ENCODE measurements at regions not wholly inside any gene's neighbourhood (a gene's known extent, or its start where the extent isn't known, plus 50 kb on each side); places are given as distances from the start of the nearest gene placed in this dataset.
"Not testable (repeated sequence)": the region's sequence is repeated elsewhere in the genome, so short reads cannot be mapped to it uniquely, and the experiment has no call there.

DNA sequence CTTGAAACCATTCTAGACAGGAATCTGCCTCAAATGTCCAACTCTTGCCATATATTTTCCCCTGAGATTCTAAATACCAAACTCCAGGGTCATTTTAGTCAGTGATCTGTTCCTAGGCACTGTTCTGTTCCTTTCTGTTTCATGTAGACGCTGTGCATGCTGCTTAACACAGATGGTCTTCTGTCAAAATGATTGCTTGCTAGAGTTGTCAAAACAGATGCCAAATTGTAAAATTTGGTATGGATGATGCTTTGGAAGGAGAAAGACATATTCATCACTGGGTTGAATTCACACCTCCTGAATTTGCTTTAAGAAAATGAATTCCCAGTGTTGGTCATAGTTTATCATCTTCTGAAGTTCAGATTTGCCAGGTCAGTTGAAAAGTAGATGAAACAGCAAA, 425.9 kb downstream of the ETS1 start:
- no peaks in the 10 kb centered on the region for H3K9me3 Mint-ChIP-seq
- H3K36me3 Mint-ChIP-seq (ENCODE audit: insufficient read depth) = no peaks in the 10 kb centered on the region
- H3K4me1 Mint-ChIP-seq = peaks cover 6% of the 10 kb centered on the region
- no peaks in the 10 kb centered on the region for H3K27me3 Mint-ChIP-seq
- H3K27ac Mint-ChIP-seq (ENCODE audit: low read depth) = no peak overlapping the region
- no peak overlapping the region for H3K4me3 Mint-ChIP-seq
- no peak for ATAC-seq (replicated peaks; ENCODE audit: extremely low read depth, poor library complexity, severe bottlenecking)
- DNase-seq (ENCODE audit: low spot score in 2 of 2) = no peak

DNA sequence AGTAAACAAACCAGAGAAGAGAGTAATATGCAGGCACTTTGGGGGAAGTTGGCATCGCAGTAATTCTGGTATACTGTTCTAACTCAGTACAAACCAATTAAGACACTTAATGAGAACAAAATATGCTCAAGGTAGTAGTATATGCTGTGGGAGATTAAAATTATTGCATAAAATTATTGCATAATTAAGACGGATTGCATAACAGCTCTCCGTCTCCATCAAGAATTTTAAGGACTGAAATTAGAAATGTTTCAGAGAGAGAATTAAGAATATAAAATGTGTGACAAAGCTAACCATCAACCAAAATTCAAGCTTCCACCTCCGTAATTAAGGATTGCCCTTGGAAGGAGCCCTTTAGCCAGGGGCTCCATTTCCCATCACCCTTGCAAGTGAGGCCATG, 428.5 kb downstream of the ETS1 start:
- Mint-ChIP-seq H3K36me3 (ENCODE audit: insufficient read depth) (no peaks in the 10 kb centered on the region), H3K27me3 (no peaks in the 10 kb centered on the region), H3K4me3 (no peak overlapping the region), H3K4me1 (no peaks in the 10 kb centered on the region), H3K27ac (ENCODE audit: low read depth) (no peak overlapping the region), H3K9me3 (no peaks in the 10 kb centered on the region)
- ATAC-seq (replicated peaks; ENCODE audit: extremely low read depth, poor library complexity, severe bottlenecking) = no peak
- no peak for DNase-seq (ENCODE audit: low spot score in 2 of 2)

DNA sequence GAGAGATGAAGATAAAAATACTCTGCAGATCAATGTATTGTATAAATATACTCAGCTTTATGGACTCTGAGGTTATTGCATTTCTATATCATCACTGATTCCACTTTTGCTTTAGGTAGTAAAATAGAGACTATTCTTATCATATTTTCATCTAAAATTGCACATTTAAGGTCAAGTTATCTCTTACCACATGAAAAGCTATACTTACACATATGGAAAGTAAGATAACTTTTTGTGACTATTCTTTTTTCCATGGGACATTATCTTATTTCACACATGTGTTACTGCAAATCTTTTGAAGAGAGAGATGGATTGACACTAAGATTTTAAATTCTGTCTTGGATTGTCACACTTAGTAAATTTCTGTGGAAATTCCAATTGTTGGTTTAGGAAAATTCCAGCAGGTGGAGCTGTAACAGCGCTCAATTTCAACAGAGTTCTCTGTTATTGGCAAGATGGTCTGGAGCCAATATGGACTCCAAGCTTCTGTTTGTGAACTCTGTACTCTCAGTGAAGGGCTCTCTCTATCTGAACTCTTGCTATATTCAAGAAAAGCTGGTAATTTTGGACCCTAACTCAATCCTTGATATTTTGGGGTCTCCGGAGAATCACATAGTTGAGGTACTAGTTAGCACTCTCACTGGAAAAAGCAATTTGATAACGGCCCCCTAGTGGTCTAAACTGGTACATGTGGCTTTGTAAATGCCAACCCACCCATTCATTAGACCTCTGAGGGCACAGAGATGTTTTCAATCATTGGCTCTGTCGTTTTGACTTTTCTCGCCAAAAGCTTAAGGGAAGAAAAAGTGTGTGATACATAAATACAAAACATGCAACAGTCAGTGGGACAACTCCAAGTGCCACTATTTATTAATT, 429.7 kb downstream of the ETS1 start:
- peak; percentile 41 to 63 for DNase-seq (ENCODE audit: low spot score in 2 of 2)
- Mint-ChIP-seq H3K9me3 (no peaks in the 10 kb centered on the region), H3K27ac (ENCODE audit: low read depth) (no peak overlapping the region)

DNA sequence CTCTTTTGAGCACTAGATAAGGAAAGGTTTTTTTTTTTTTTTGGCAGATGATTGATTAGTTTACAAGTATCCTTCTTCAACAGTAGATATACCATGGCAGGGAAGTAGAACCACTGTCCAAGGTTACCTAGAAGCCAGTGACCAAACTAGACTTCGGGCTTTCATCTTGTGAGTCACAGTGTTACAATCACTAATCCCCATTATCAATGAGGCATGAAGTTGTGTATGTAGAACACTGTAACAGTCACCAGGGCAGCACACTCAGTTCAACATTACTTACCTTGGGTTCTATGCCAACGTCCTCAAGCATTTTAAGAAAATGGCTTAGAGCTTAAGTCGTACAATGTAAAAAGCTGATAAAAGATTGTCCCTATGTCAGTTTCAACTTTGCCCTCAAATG, 430.9 kb downstream of the ETS1 start:
- no peaks in the 10 kb centered on the region for H3K4me1 Mint-ChIP-seq
- ATAC-seq (replicated peaks; ENCODE audit: extremely low read depth, poor library complexity, severe bottlenecking) (no peak), DNase-seq (ENCODE audit: low spot score in 2 of 2) (no peak)
- H3K27ac Mint-ChIP-seq (ENCODE audit: low read depth) = no peak overlapping the region
- H3K27me3 Mint-ChIP-seq = no peaks in the 10 kb centered on the region
- H3K4me3 Mint-ChIP-seq = no peak overlapping the region
- H3K36me3 Mint-ChIP-seq (ENCODE audit: insufficient read depth) = no peaks in the 10 kb centered on the region
- no peaks in the 10 kb centered on the region for H3K9me3 Mint-ChIP-seq

More for the DNA sequence above, 429.7 kb downstream of the ETS1 start:
- H3K27me3 Mint-ChIP-seq = no peaks in the 10 kb centered on the region
- no peaks in the 10 kb centered on the region for H3K4me1 Mint-ChIP-seq
- peak overlapping the region; percentile 60 for H3K4me3 Mint-ChIP-seq
- H3K36me3 Mint-ChIP-seq (ENCODE audit: insufficient read depth) = no peaks in the 10 kb centered on the region
- peak; percentile 94 for ATAC-seq (replicated peaks; ENCODE audit: extremely low read depth, poor library complexity, severe bottlenecking)

DNA sequence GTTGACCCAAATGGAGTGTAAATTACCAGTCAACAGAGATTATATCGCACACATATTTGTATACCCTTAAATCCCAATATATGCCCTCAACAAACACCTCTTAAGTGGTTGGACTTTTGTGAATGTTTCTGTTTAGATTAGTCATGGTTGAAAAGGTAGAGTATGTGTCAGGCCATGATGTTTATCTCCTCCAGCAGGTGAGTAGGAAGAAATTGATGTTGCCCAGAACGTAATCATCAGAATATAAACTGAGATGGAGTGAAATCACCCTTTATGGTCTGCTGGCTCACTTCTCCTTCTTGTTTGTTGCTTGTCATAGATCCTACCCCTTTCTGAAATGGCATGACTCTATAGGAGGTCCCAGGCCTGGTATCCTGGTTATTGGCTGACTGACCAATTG, 431.8 kb downstream of the ETS1 start:
- ATAC-seq (replicated peaks; ENCODE audit: extremely low read depth, poor library complexity, severe bottlenecking) (no peak), DNase-seq (ENCODE audit: low spot score in 2 of 2) (no peak)
- Mint-ChIP-seq H3K4me1 (no peaks in the 10 kb centered on the region), H3K36me3 (ENCODE audit: insufficient read depth) (no peaks in the 10 kb centered on the region), H3K27ac (ENCODE audit: low read depth) (peak overlapping the region; percentile 7), H3K4me3 (no peak overlapping the region), H3K9me3 (no peaks in the 10 kb centered on the region), H3K27me3 (no peaks in the 10 kb centered on the region)

DNA sequence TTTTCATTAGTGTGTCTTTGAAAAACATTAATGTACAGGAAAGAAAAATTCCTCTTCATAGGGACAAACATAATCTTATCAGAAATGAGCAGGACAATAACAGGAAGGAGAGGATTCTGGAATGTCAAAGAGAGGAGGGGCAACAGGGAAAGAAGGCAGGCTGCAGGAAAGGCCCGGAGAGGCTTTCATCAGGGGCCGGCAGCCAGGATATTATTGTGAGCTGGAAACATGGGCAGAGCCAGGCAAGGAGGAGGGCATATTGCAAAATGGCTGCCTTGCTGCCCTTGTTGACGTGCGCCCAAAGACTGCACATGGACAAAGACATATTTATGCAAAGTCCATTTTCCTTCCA, 433.7 kb downstream of the ETS1 start:
- Mint-ChIP-seq H3K27ac (ENCODE audit: low read depth) (peak overlapping the region; percentile 33), H3K4me1 (peaks cover 1% of the 10 kb centered on the region), H3K4me3 (no peak overlapping the region), H3K36me3 (ENCODE audit: insufficient read depth) (peaks cover 2% of the 10 kb centered on the region), H3K9me3 (no peaks in the 10 kb centered on the region), H3K27me3 (no peaks in the 10 kb centered on the region)
- DNase-seq (ENCODE audit: low spot score in 2 of 2) = no peak
- no peak for ATAC-seq (replicated peaks; ENCODE audit: extremely low read depth, poor library complexity, severe bottlenecking)

DNA sequence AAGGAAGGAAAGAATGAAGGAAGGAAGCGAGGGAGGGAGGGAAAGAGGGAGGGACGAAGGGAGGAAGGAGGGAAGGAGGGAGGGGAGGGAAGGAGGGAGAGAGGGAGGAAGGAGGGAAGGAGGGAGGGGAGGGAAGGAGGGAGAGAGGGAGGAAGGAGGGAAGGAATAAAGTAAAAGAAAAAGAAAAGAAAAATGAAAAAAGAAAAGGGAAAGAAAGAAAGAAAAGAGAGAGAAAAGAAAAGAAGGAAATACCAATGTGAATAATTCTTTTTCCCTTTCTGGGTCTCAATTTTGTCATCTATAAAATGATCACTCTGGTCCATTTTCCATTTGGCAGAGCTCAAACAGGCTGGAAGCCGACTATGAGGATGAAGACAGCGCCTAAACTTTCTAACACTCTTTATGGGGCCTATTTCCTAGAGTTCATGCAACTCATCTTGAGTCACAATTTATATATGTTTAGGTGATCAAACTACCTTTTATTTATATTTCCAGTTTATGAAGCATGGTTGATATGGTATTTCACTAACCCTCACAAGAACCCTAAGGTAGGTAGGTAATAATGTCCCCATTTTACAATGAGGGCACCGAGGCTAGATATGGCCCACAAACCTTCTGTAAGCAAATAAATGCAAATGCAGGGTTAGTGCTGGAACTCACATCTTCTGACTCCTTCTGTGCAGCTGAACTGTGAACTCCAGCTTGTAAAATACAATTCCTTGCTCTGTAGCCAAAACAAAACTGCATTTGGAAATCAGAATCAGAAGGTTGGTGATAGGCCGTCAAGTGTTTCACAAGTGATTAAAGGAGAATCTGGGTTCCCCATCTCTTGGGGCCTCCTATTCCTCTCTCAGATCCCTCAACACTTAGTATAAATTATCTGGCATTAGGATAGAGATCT, 434.3 kb downstream of the ETS1 start:
- Mint-ChIP-seq H3K27me3 (no peaks in the 10 kb centered on the region), H3K36me3 (ENCODE audit: insufficient read depth) (peaks cover 2% of the 10 kb centered on the region), H3K9me3 (no peaks in the 10 kb centered on the region), H3K4me3 (no peak overlapping the region), H3K27ac (ENCODE audit: low read depth) (no peak overlapping the region), H3K4me1 (peaks cover 6% of the 10 kb centered on the region)
- ATAC-seq (replicated peaks; ENCODE audit: extremely low read depth, poor library complexity, severe bottlenecking) (no peak), DNase-seq (ENCODE audit: low spot score in 2 of 2) (no peak)

DNA sequence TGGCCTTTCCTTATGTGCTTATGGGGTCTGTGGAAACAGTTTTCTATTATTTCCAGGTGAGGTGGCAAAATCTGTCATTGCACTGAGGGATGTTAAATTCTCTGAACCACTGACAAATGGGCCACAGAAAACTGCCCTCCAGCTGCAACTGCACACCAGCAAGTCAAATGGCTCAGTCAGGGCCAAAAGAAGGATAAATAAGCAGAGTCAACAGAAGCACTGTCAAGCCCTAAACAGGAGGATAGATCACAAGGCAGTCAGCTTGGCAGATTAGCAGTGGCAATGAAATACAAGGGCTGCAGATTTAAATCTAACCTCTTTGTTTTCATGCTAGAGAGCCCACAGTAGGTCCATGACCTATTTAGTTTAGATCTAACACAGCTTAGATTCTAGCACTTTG, 435.6 kb downstream of the ETS1 start:
- ATAC-seq (replicated peaks; ENCODE audit: extremely low read depth, poor library complexity, severe bottlenecking) (no peak), DNase-seq (ENCODE audit: low spot score in 2 of 2) (no peak)
- Mint-ChIP-seq H3K27ac (ENCODE audit: low read depth) (no peak overlapping the region), H3K4me3 (no peak overlapping the region), H3K27me3 (no peaks in the 10 kb centered on the region), H3K36me3 (ENCODE audit: insufficient read depth) (peaks cover 2% of the 10 kb centered on the region), H3K9me3 (no peaks in the 10 kb centered on the region), H3K4me1 (peaks cover 12% of the 10 kb centered on the region)

DNA sequence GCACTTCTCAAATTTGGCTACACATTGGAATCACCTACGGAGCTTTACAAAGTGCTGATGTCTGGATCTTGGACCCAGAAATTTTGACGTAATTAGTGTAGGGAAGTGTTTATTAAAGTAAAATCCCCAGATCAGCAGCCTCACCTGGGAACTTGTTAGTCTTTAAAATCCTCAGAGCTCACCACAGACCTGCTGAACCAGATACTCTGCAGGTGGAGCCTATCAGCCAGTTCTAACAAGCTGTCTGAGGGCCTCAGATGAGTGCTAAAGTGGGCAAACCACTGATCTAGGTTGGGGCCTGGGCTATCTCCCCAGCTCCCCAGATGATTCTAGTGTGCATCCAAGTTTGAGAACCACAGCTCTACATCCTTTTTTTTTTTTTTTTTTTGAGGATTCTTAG, 436.0 kb downstream of the ETS1 start:
- no peaks in the 10 kb centered on the region for H3K9me3 Mint-ChIP-seq
- H3K27ac Mint-ChIP-seq (ENCODE audit: low read depth) = no peak overlapping the region
- H3K36me3 Mint-ChIP-seq (ENCODE audit: insufficient read depth) = peaks cover 2% of the 10 kb centered on the region
- H3K4me3 Mint-ChIP-seq = no peak overlapping the region
- no peak for DNase-seq (ENCODE audit: low spot score in 2 of 2)
- no peak for ATAC-seq (replicated peaks; ENCODE audit: extremely low read depth, poor library complexity, severe bottlenecking)
- peaks cover 12% of the 10 kb centered on the region for H3K4me1 Mint-ChIP-seq
- no peaks in the 10 kb centered on the region for H3K27me3 Mint-ChIP-seq

DNA sequence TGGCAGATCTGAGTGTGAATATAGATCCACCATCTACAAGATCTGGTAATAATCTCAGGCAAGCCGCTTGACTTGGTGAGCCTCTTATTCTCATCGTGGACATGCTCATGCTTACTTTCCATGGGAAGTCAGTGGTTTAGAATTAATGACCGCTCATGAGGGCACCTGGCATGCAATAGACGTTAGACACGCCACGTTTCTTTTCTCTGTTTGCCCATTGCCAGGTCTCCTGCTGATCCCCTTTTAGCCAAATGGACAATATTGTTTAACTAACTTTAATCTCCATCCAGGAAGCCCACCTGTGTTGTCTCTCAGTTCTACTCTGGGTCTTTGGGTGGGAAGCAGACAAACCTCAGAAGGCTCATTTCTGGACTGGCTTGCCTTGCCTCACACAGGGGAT, 439.1 kb downstream of the ETS1 start:
- Mint-ChIP-seq H3K27ac (ENCODE audit: low read depth) (no peak overlapping the region), H3K9me3 (no peaks in the 10 kb centered on the region), H3K27me3 (no peaks in the 10 kb centered on the region), H3K36me3 (ENCODE audit: insufficient read depth) (peaks cover 2% of the 10 kb centered on the region), H3K4me1 (peaks cover 12% of the 10 kb centered on the region), H3K4me3 (no peak overlapping the region)
- no peak for ATAC-seq (replicated peaks; ENCODE audit: extremely low read depth, poor library complexity, severe bottlenecking)
- DNase-seq (ENCODE audit: low spot score in 2 of 2) = no peak

DNA sequence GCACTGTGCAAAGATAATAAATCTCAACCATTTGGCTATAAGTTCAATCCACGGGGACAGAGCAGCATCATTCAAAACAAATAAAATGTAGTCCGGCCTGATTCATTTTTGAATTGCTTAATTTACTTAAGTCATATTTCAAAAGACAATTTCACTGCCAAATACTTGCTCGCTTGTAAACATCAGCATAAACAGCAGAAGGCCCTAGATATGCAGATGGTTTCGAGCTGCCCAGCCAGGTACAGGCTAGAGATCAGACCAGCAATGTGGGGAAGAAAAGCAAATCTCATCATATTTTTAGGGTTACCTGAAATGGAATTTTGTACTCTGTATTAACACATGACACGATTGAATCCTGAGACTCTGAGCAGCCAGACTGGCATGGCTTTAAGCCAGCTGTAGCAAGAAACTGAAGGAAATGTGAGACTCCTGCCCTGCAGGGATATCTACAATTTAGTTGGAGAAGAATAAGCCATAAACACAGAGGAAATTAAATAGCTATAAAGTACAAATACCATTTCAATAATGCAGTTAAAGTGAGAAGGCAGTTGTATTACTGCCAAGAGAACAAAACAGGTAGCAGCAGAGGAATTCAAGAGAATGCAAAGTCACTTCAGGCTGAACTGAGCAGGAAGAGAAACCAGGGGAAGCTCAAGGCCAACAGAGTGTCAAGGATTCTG, 440.3 kb downstream of the ETS1 start:
- peaks cover 12% of the 10 kb centered on the region for H3K4me1 Mint-ChIP-seq
- ATAC-seq (replicated peaks; ENCODE audit: extremely low read depth, poor library complexity, severe bottlenecking) (no peak), DNase-seq (ENCODE audit: low spot score in 2 of 2) (no peak)
- no peaks in the 10 kb centered on the region for H3K9me3 Mint-ChIP-seq
- H3K36me3 Mint-ChIP-seq (ENCODE audit: insufficient read depth) = peaks cover 2% of the 10 kb centered on the region
- peak overlapping the region; percentile 26 for H3K27ac Mint-ChIP-seq (ENCODE audit: low read depth)
- no peak overlapping the region for H3K4me3 Mint-ChIP-seq
- no peaks in the 10 kb centered on the region for H3K27me3 Mint-ChIP-seq

DNA sequence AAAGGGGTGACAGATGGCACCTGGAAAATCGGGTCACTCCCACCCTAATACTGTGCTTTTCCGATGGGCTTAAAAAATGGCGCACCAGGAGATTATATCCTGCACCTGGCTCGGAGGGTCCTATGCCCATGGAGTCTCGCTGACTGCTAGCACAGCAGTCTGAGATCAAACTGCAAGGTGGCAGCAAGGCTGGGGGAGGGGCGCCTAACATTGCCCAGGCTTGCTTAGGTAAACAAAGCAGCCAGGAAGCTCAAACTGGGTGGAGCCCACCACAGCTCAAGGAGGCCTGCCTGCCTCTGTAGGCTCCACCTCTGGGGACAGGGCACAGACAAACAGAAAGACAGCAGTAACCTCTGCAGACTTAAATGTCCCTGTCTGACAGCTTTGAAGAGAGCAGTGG, 447.1 kb downstream of the ETS1 start:
- not testable (repeated sequence) for ATAC-seq (replicated peaks; ENCODE audit: extremely low read depth, poor library complexity, severe bottlenecking); H3K36me3 Mint-ChIP-seq (ENCODE audit: insufficient read depth); H3K9me3 Mint-ChIP-seq; DNase-seq (ENCODE audit: low spot score in 2 of 2); H3K27me3 Mint-ChIP-seq; H3K4me3 Mint-ChIP-seq; H3K27ac Mint-ChIP-seq (ENCODE audit: low read depth)
- H3K4me1 Mint-ChIP-seq = peaks cover 20% of the 10 kb centered on the region
